K562 (cell line): ENCODE measurements at regions not wholly inside any gene's neighbourhood (a gene's known extent, or its start where the extent isn't known, plus 50 kb on each side); places are given as distances from the start of the nearest gene placed in this dataset.

Experiments used
- ATAC-seq: fragments of 200-7000 bp; cut with Tn5 transposase; 3 replicates; pipeline ENCODE4 v1.9.1; 2020; ENCODE audit warnings: moderate library complexity
- BruUV-seq: library from RNA; stranded (reverse); fragments of 400-500 nt; replicated peaks from 2 replicates; lab custom pipeline; 2021; lab: Mats Ljungman, UMichigan
- CTCF ChIA-PET: fragments of 300-600 bp; formaldehyde crosslinking; extraction: SDS; loops from one replicate; lab custom pipeline; 2021; ENCODE audit warnings: low intra/inter-chr PET ratio; lab: Yijun Ruan, JAX
- POLR2A ChIA-PET: fragments of 300-600, 350-650 bp; sonication (Branson Sonifier 250); formaldehyde crosslinking; extraction: SDS; loops from one replicate; lab custom pipeline; 2021; ENCODE audit warnings: antibody characterized with exemption, inconsistent platforms; lab: Yijun Ruan, JAX
- DNase-seq, 4 experiments: peaks; one replicate each; pipeline versions ENCODE4 v3.0.0 to v3.0.0-alpha.2; 2011 to 2018; ENCODE audit warnings: low spot score in 3 of 4, mixed read lengths in 3 of 4; ENCODE audit errors: extremely low read depth in 1 of 4
- FAIRE-seq: peaks from 2 replicates; lab custom pipeline; 2011; peaks lifted over from hg19 to GRCh38; lab: Jason Lieb, UNC
- H2AFZ ChIP-seq: 2 replicates; pipeline ENCODE4 v1.6.0; 2011; ENCODE audit warnings: low read depth, low read length, control low read depth, inconsistent platforms
- H3K27ac ChIP-seq: fragments of 200-600 bp; 3 replicates; pipeline ENCODE4 v1.8.0; 2011; ENCODE audit warnings: low read depth, mild to moderate bottlenecking, control low read depth, inconsistent platforms, low read length, moderate library complexity, mixed read lengths; ENCODE audit errors: extremely low read depth
- H3K27me3 ChIP-seq, 2 experiments: fragments of 300-600 bp in 1 of 2; 2 replicates in 1 of 2; 3 replicates in 1 of 2; pipeline versions ENCODE4 v1.6.0 to v1.8.0; 2011; ENCODE audit warnings: inconsistent platforms in 2 of 2, low read length in 2 of 2, mild to moderate bottlenecking in 1 of 2, mixed read lengths in 1 of 2, moderate library complexity in 1 of 2; ENCODE audit not compliant: control insufficient read depth in 2 of 2, insufficient read depth in 2 of 2
- H3K36me3 ChIP-seq: fragments of 300-600 bp; 3 replicates; pipeline ENCODE4 v1.8.0; 2011; ENCODE audit warnings: mild to moderate bottlenecking, low read length, inconsistent platforms; ENCODE audit not compliant: control insufficient read depth, insufficient read depth
- H3K4me1 ChIP-seq, 2 experiments: fragments of 200-600 bp in 1 of 2; replicated peaks in 1 of 2; 2 replicates in 1 of 2; 3 replicates in 1 of 2; pipeline versions ENCODE4 v1.5.1 to v1.8.0; 2011; ENCODE audit warnings: inconsistent platforms in 2 of 2, low read length in 2 of 2, mild to moderate bottlenecking in 1 of 2, mixed read lengths in 1 of 2, moderate library complexity in 1 of 2; ENCODE audit not compliant: control insufficient read depth in 2 of 2, insufficient read depth in 2 of 2
- H3K4me2 ChIP-seq: 2 replicates; pipeline ENCODE4 v1.6.1; 2011; ENCODE audit warnings: low read length, control low read depth, inconsistent platforms, mixed read lengths; ENCODE audit not compliant: insufficient read depth
- H3K4me3 ChIP-seq: fragments of 200-600 bp; sonication (generic), shearing (Covaris generic); 2 replicates; pipeline ENCODE4 v1.5.1; 2016; ENCODE audit warnings: control low read depth, inconsistent platforms
- H3K79me2 ChIP-seq: fragments of 200-600 bp; 3 replicates; pipeline ENCODE4 v1.8.0; 2011; ENCODE audit warnings: low read length, inconsistent platforms; ENCODE audit not compliant: control insufficient read depth, insufficient read depth
- H3K9ac ChIP-seq, 2 experiments: 2 replicates each; pipeline versions ENCODE4 v1.6.0 to v1.6.1; 2011; ENCODE audit warnings: low read depth in 2 of 2, low read length in 2 of 2, control low read depth in 1 of 2, inconsistent platforms in 1 of 2, mild to moderate bottlenecking in 1 of 2, mixed read lengths in 1 of 2; ENCODE audit not compliant: insufficient read depth in 1 of 2
- H3K9me1 ChIP-seq: one replicate; pipeline ENCODE4 v1.6.0; 2011; ENCODE audit warnings: inconsistent platforms, mild to moderate bottlenecking, low read length, moderate library complexity; ENCODE audit not compliant: control insufficient read depth, insufficient read depth
- H3K9me3 ChIP-seq: replicated peaks from 2 replicates; pipeline ENCODE4 v1.5.1; 2011; ENCODE audit warnings: low read depth, low read length, inconsistent platforms; ENCODE audit not compliant: control insufficient read depth, insufficient read depth
- H4K20me1 ChIP-seq: replicated peaks from 2 replicates; pipeline ENCODE4 v1.6.1; 2011; ENCODE audit warnings: low read length, inconsistent platforms, mixed read lengths; ENCODE audit not compliant: control insufficient read depth, insufficient read depth
- CBFB ChIP-seq: sonication (generic); formaldehyde crosslinking; IDR thresholded peaks from 2 replicates; pipeline ENCODE4 v1.4.0; 2020; ENCODE audit warnings: mild to moderate bottlenecking, missing genetic modification reagents
- CREB3L1 ChIP-seq: fragments of 450-650 bp; IDR thresholded peaks from 2 replicates; pipeline ENCODE4 v1.6.1; 2014; ENCODE audit warnings: low read depth, mild to moderate bottlenecking, moderate library complexity, borderline replicate concordance
- DLX4 ChIP-seq: fragments of 250-450 bp; sonication (Bioruptor Pico); IDR thresholded peaks from 2 replicates; pipeline ENCODE4 v1.6.1; 2021; ENCODE audit warnings: mild to moderate bottlenecking
- EGR1 ChIP-seq: fragments of 450-650 bp; conservative IDR thresholded peaks from 2 replicates; pipeline ENCODE4 v1.6.1; 2017; ENCODE audit warnings: mild to moderate bottlenecking
- EP300 ChIP-seq: IDR thresholded peaks from 2 replicates; pipeline ENCODE4 v1.6.1; 2012; ENCODE audit warnings: low read length, improper control_type of control experiment
- MTA2 ChIP-seq: fragments of 450-650 bp; IDR thresholded peaks from 2 replicates; pipeline ENCODE4 v1.6.1; 2016; ENCODE audit warnings: low read depth
- SIN3A ChIP-seq, 2 experiments: fragments of 150-350 bp in 1 of 2; IDR thresholded peaks; 2 replicates each; pipeline ENCODE4 v1.6.1; 2011 to 2016; ENCODE audit warnings: borderline replicate concordance in 2 of 2, low read depth in 2 of 2, low read length in 2 of 2, mild to moderate bottlenecking in 2 of 2, moderate library complexity in 2 of 2; ENCODE audit not compliant: control insufficient read depth in 1 of 2
- SRSF9 ChIP-seq: fragments of 200-400 bp; formaldehyde crosslinking; IDR thresholded peaks from 2 replicates; pipeline ENCODE4 v1.6.1; 2017; ENCODE audit warnings: low read depth, low read length, borderline replicate concordance
- ZNF592 ChIP-seq: fragments of 450-650 bp; IDR thresholded peaks from 2 replicates; pipeline ENCODE4 v1.6.1; 2017; ENCODE audit warnings: antibody characterized with exemption, mild to moderate bottlenecking
- ZNF639 ChIP-seq, 2 experiments: fragments of 200-800 bp in 1 of 2; sonication (Bioruptor generic) in 1 of 2; sonication (generic) in 1 of 2; formaldehyde crosslinking in 1 of 2; IDR thresholded peaks in 1 of 2; conservative IDR thresholded peaks in 1 of 2; 2 replicates each; pipeline versions ENCODE4 v1.5.0 to v1.6.1; 2016 to 2020; ENCODE audit warnings: missing compliant biosample characterization in 1 of 2, missing genetic modification characterization in 1 of 2, missing genetic modification reagents in 1 of 2
- WGBS: fragments of 100-300 bp; shearing (Covaris generic); methylation state at CpG from one replicate; pipeline ENCODE4 v1.1.6; 2016; ENCODE audit warnings: low coverage, mixed read lengths; ENCODE audit not compliant: insufficient coverage; ENCODE audit errors: missing lambda C conversion rate; 5-methylcytosine and 5-hydroxymethylcytosine counted together
- in situ Hi-C: fragments of 300-500 bp; cut with MboI; formaldehyde crosslinking; loops from 4 replicates; pipeline ENCODE4 v1.15.0; 2018; ENCODE audit warnings: inconsistent platforms, mixed read lengths
- intact Hi-C: fragments of 100-400 bp; cut with micrococcal nuclease; formaldehyde crosslinking; loops from 2 replicates; pipeline ENCODE4 v1.14.2; 2022

- TF ChIP-seq ZNF592, result no peak
- no peak for TF ChIP-seq DLX4 (CRISPR knock-in tag)
- TF ChIP-seq SRSF9, result no peak
- TF ChIP-seq EGR1, result no peak
Observed at GRCh38 chr11:88036701-88037100, 138.5 kb downstream of the RAB38 start (continued).

GRCh38 chr11:88035271-88035670 lies 140.0 kb downstream of the RAB38 start:
- TF ChIP-seq CREB3L1, result no peak
- TF ChIP-seq MTA2, result no peak
- TF ChIP-seq SIN3A (IDR thresholded peaks at IDR 0.05; ENCODE audit: borderline replicate concordance in 2 of 2, control insufficient read depth in 1 of 2, low read depth in 2 of 2, low read length in 2 of 2), result no peak
- no peak for TF ChIP-seq CBFB (CRISPR knock-in tag)
- TF ChIP-seq EP300, result no peak
- TF ChIP-seq ZNF639 (CRISPR knock-in tag; conservative IDR thresholded peaks at IDR 0.05 in 1 of 2, IDR thresholded peaks at IDR 0.05 in 1 of 2), result no peak
- Histone ChIP-seq H3K36me3 (no peaks in the 10 kb centered on the region), H3K4me3 (no peak overlapping the region), H3K27me3 (no peaks in the 10 kb centered on the region), H3K9me1 (no peaks in the 10 kb centered on the region), H3K4me1 (no peaks in the 10 kb centered on the region), H3K79me2 (no peaks in the 10 kb centered on the region), H3K9me3 (no peaks in the 10 kb centered on the region), H3K9ac (no peak overlapping the region), H2AFZ (no peak overlapping the region), H3K4me2 (no peak overlapping the region), H4K20me1 (no peaks in the 10 kb centered on the region), H3K27ac (no peak overlapping the region)
- intact Hi-C loops, result no loop called here
- FAIRE-seq (no peak), ATAC-seq (no peak), DNase-seq (no peak)
- 0% methylated on average over 2 of the region's 2 CpGs for WGBS
- POLR2A ChIA-PET, result no interaction called here
- in situ Hi-C loops, result no loop called here
- no TSS peak for BruUV-seq
- CTCF ChIA-PET, result no interaction called here
